GM12873 (cell line): ENCODE measurements at regions not wholly inside any gene's neighbourhood (a gene's known extent, or its start where the extent isn't known, plus 50 kb on each side); places are given as distances from the start of the nearest gene placed in this dataset.

Source experiments
- CTCF ChIP-seq: IDR thresholded peaks from 2 replicates; pipeline ENCODE4 v1.5.1; 2012; ENCODE audit warnings: low read depth, mild to moderate bottlenecking, moderate library complexity, low read length, control low read depth; ENCODE audit not compliant: insufficient read depth; ENCODE audit errors: missing control alignments

GRCh38 chr14:26974965-26975364, 377.1 kb upstream of the NOVA1 start:
- TF ChIP-seq CTCF, result no peak

GRCh38 chr14:26982071-26982470, 384.2 kb upstream of the NOVA1 start:
- no peak for TF ChIP-seq CTCF

- peak; percentile 62 for TF ChIP-seq CTCF
Observed at GRCh38 chr14:26984311-26985177, 386.7 kb upstream of the NOVA1 start.

GRCh38 chr14:26987744-26988363, 390.0 kb upstream of the NOVA1 start:
- TF ChIP-seq CTCF, result no peak

GRCh38 chr14:26990946-26991345, 393.1 kb upstream of the NOVA1 start:
- no peak for TF ChIP-seq CTCF

- no peak for TF ChIP-seq CTCF
Observed at GRCh38 chr14:26992403-26993115, 394.7 kb upstream of the NOVA1 start.

- no peak for TF ChIP-seq CTCF
Observed at GRCh38 chr14:26993556-26993955, 395.7 kb upstream of the NOVA1 start.
